ES-I3 (cell line): ENCODE measurements at regions not wholly inside any gene's neighbourhood (a gene's known extent, or its start where the extent isn't known, plus 50 kb on each side); places are given as distances from the start of the nearest gene placed in this dataset.

Source experiments
- H3K36me3 ChIP-seq: 2 replicates; pipeline ENCODE4 v1.6.1; 2013; ENCODE audit warnings: mild to moderate bottlenecking, low read length, control low read depth, moderate library complexity; ENCODE audit not compliant: insufficient read depth
- H3K4me1 ChIP-seq: 2 replicates; pipeline ENCODE4 v1.6.1; 2013; ENCODE audit warnings: mild to moderate bottlenecking, control low read depth, low read length; ENCODE audit not compliant: insufficient read depth
- H3K9ac ChIP-seq: 2 replicates; pipeline ENCODE4 v1.6.1; 2013; ENCODE audit warnings: low read depth, mild to moderate bottlenecking, low read length, moderate library complexity
- H3K9me3 ChIP-seq: 2 replicates; pipeline ENCODE4 v1.6.1; 2013; ENCODE audit warnings: mild to moderate bottlenecking, low read length, moderate library complexity; ENCODE audit not compliant: control insufficient read depth, insufficient read depth

GRCh38 chr21:28742527-28742926 lies 250.2 kb downstream of the LTN1 start:
- H3K9ac ChIP-seq, result no peak overlapping the region
- peaks cover 9% of the 10 kb centered on the region for H3K4me1 ChIP-seq
- no peaks in the 10 kb centered on the region for H3K9me3 ChIP-seq

GRCh38 chr21:28740125-28740524 lies 252.6 kb downstream of the LTN1 start:
- no peak overlapping the region for H3K9ac ChIP-seq
- H3K36me3 ChIP-seq, result peaks cover 5% of the 10 kb centered on the region; the same call in 1 of the 2 replicates
- peaks cover 9% of the 10 kb centered on the region for H3K4me1 ChIP-seq
- H3K9me3 ChIP-seq, result no peaks in the 10 kb centered on the region

More at GRCh38 chr21:28742527-28742926, 250.2 kb downstream of the LTN1 start:
- H3K36me3 ChIP-seq, result no peaks in the 10 kb centered on the region

- Histone ChIP-seq H3K36me3 (peaks cover 7% of the 10 kb centered on the region; the same call in 1 of the 2 replicates), H3K9me3 (no peaks in the 10 kb centered on the region), H3K9ac (no peak overlapping the region), H3K4me1 (peaks cover 9% of the 10 kb centered on the region)
Observed at GRCh38 chr21:28738882-28739281, 253.8 kb downstream of the LTN1 start.

GRCh38 chr21:28738420-28738704 lies 254.3 kb downstream of the LTN1 start:
- Histone ChIP-seq H3K36me3 (peaks cover 7% of the 10 kb centered on the region; the same call in 1 of the 2 replicates), H3K4me1 (peaks cover 9% of the 10 kb centered on the region), H3K9me3 (no peaks in the 10 kb centered on the region), H3K9ac (no peak overlapping the region)

- Histone ChIP-seq H3K9ac (no peak overlapping the region), H3K4me1 (peaks cover 9% of the 10 kb centered on the region)
Observed at GRCh38 chr21:28737674-28738419, 254.8 kb downstream of the LTN1 start.

GRCh38 chr21:28734522-28735175 lies 258.0 kb downstream of the LTN1 start:
- no peaks in the 10 kb centered on the region for H3K9me3 ChIP-seq
- peaks cover 7% of the 10 kb centered on the region; the same call in 1 of the 2 replicates for H3K36me3 ChIP-seq
- H3K4me1 ChIP-seq, result peaks cover 9% of the 10 kb centered on the region
- no peak overlapping the region for H3K9ac ChIP-seq

More at GRCh38 chr21:28737674-28738419, 254.8 kb downstream of the LTN1 start:
- H3K36me3 ChIP-seq, result peaks cover 7% of the 10 kb centered on the region; the same call in 1 of the 2 replicates
- no peaks in the 10 kb centered on the region for H3K9me3 ChIP-seq

- H3K36me3 ChIP-seq, result peaks cover 7% of the 10 kb centered on the region; the same call in 1 of the 2 replicates
- no peak overlapping the region for H3K9ac ChIP-seq
- H3K4me1 ChIP-seq, result no peaks in the 10 kb centered on the region
- H3K9me3 ChIP-seq, result no peaks in the 10 kb centered on the region
Observed at GRCh38 chr21:28731700-28732321, 260.9 kb downstream of the LTN1 start.

GRCh38 chr21:28729887-28730286 lies 262.8 kb downstream of the LTN1 start:
- H3K36me3 ChIP-seq, result no peaks in the 10 kb centered on the region; the same call in 1 of the 2 replicates
- no peaks in the 10 kb centered on the region for H3K4me1 ChIP-seq
- no peak overlapping the region for H3K9ac ChIP-seq
- no peaks in the 10 kb centered on the region for H3K9me3 ChIP-seq

- H3K9ac ChIP-seq, result no peak overlapping the region
- H3K4me1 ChIP-seq, result no peaks in the 10 kb centered on the region
- H3K36me3 ChIP-seq, result no peaks in the 10 kb centered on the region
- H3K9me3 ChIP-seq, result no peaks in the 10 kb centered on the region
Observed at GRCh38 chr21:28727809-28728208, 264.9 kb downstream of the LTN1 start.

GRCh38 chr21:28725396-28725795 lies 267.3 kb downstream of the LTN1 start:
- H3K9me3 ChIP-seq, result no peaks in the 10 kb centered on the region
- no peak overlapping the region for H3K9ac ChIP-seq
- H3K4me1 ChIP-seq, result no peaks in the 10 kb centered on the region
- no peaks in the 10 kb centered on the region for H3K36me3 ChIP-seq

GRCh38 chr21:28723646-28724045 lies 269.0 kb downstream of the LTN1 start:
- Histone ChIP-seq H3K9ac (no peak overlapping the region), H3K9me3 (no peaks in the 10 kb centered on the region), H3K4me1 (no peaks in the 10 kb centered on the region), H3K36me3 (no peaks in the 10 kb centered on the region)

GRCh38 chr21:28719723-28720122 lies 273.0 kb downstream of the LTN1 start:
- Histone ChIP-seq H3K4me1 (no peaks in the 10 kb centered on the region), H3K9ac (no peak overlapping the region), H3K9me3 (no peaks in the 10 kb centered on the region)

GRCh38 chr21:28714777-28715464 lies 277.8 kb downstream of the LTN1 start:
- H3K36me3 ChIP-seq, result no peaks in the 10 kb centered on the region
- no peak overlapping the region for H3K9ac ChIP-seq
- no peaks in the 10 kb centered on the region for H3K9me3 ChIP-seq
- no peaks in the 10 kb centered on the region for H3K4me1 ChIP-seq

More at GRCh38 chr21:28719723-28720122, 273.0 kb downstream of the LTN1 start:
- no peaks in the 10 kb centered on the region for H3K36me3 ChIP-seq

- H3K9me3 ChIP-seq, result no peaks in the 10 kb centered on the region
- no peaks in the 10 kb centered on the region for H3K36me3 ChIP-seq
- no peaks in the 10 kb centered on the region for H3K4me1 ChIP-seq
- H3K9ac ChIP-seq, result no peak overlapping the region
Observed at GRCh38 chr21:28712411-28712810, 280.3 kb downstream of the LTN1 start.
